CD4-positive, alpha-beta T cell treated with Interferon alpha-2 for 1 hour (primary cell): ENCODE measurements at regions not wholly inside any gene's neighbourhood (a gene's known extent, or its start where the extent isn't known, plus 50 kb on each side); places are given as distances from the start of the nearest gene placed in this dataset.
"Not testable (repeated sequence)": the region's sequence is repeated elsewhere in the genome, so short reads cannot be mapped to it uniquely, and the experiment has no call there.

Experiments used
- DNase-seq, 2 donors: peaks; one replicate each; pipeline ENCODE4 v3.0.0-alpha.2; 2020 to 2022

DNA sequence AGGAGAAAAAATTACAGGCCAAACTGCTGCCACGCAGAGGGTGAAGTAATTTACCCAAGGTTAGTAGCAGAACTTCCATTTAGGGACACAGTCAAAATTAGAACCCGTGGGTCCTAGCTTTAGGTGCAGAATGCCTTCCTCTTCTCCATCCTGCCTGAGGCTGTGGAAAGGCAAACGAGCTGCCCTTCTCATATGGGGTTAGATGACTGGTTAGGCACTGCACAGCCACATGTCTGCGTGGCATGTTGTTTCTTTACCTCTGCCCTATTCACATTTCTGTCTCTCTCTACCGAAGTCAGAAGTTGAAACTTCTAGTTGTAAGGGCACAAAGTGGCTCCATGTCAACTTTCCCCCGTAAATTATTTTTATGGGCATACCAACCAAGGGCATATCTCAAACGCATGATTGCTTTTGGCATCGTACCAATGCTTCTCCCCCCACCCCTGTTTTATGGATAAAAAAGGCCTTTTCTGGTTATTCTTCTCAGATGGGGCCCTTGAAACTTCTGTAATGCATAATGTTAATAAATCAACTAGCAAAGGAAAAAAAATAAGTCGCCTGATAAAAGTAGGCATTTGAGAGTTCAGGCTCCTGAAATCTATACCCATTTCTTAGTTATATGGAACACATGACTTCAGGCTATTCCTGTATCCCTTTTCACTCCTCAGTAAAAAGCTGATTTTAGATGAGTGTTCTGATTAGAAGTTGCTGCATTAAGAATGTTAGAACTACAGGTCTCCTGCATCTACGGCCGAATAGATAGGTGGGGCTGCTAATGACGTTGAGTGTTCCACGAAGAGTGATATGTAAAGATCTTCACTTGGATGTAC, 139.6 kb upstream of the NRIP1 start:
- DNase-seq = no peak

DNA sequence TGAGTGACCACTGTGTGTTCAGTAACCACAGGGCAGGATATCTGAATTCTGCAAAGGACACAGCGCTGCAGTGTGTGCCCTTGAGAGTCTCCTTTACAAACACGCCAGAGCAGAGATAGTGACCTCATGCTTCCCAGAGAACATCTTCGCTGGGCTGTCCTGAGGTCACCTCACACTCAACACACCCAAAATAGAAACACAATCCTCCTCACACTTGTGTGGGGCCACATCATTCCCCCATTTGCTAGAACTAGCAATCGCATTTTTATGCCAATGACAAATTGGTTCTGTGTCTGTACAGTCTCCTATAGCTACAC, 140.1 kb upstream of the NRIP1 start:
- no peak for DNase-seq

DNA sequence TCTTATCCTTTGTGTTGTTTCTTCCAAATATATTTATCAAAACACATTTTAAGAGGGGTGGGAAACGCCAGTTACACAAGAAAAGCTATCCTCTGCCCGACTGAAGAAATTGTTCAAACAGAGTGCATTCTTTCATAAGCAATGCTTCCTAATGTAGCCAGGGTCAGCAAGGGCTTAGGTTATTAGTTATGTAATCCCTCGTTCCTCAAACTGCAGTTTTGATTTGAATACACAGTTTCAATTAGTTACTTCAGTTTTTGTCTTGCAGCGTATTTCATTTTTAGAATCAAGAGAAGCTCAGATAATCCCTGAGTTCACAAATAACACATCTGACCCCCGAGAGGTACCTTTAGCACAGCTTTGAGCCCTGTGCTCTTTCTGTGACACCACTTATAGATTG, 141.7 kb upstream of the NRIP1 start:
- no peak for DNase-seq

DNA sequence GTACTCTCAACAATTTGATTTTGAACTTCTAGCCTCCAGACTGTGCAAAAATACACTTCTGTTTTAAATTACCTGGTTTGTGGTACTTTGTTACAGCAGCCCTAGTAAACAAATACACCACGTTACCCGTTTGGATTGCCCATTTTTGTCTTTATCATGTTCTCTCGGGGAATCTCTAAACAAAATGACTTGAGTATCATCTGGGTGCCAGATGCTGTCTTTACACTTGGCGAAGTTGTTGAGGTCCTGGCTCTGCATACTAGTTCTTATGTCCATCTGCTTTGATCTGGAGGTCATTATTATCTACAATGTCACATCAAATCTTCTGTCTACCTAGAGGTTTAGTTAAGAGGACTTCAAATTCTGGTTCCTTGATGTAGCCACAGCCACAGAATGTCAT, 142.4 kb upstream of the NRIP1 start:
- DNase-seq = no peak

DNA sequence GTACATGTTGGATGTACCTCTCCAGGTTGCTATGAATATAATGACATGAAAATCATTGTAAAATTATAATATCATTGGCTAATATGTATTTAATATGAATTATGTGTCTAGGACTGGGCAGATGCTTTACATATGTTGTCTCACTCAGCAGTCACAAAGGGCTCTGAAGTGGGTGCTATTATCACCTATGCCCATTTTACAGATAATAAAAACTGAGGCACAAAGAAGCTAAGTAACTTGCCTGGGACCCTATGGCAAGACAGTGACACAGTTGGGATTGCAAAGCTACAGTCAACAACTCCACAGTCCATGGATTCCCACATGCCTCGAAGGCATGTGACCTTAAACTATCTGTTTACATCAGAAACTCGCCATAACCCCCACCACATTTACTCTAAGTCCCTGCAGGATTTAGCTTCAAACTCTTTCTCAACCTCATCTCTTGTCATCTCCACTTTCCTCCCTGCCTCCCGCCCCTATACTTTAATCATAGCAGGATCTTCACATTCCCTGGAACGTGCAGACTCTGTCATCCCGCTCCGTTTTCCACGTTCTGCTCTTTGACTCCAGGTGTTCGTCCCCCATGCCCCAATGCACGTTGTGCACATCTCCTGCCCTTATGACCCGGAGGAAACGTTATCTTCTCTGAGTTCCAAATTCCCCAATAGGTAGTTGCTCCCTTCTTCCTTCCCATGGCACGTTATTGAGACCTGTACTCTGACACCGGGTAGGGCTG, 143.0 kb upstream of the NRIP1 start:
- DNase-seq = no peak

DNA sequence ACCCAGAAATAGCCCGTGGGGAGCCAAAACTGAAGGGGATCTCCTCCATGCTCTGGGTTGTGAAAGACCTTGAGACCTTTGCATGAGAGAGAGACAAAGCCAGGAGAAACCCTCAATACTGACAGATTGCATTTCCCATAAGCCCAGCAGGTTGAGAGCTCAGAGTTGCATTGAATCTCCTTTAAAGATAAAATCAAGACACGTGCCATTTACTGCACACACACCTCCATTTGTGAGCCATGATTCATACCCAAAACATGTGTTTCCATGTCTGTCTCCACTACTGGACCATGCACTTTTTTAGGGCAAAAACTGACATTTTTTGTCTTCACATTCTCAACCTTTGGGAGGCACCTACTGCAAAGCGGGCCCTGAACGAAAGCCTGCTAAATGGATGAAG, 144.0 kb upstream of the NRIP1 start:
- DNase-seq = no peak

DNA sequence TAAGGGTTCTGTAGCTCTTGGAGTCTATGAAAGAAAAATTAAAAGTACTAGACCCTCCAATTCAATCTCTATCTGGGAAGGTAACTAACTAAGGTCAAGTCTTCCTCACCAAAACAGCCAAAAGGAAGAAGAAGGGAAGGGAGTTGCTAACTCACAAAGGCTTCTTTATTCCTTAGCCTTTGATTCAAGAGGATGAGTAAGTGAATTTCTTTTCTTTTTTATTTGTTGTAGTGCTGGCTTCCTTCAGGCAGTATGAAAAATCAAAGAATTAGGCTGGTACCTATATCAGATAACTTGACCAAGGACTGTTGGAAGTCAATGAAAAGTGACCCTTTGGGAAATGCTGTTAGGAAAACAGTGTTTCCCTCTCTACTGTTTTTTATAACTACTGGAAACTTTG, 144.4 kb upstream of the NRIP1 start:
- no peak for DNase-seq

DNA sequence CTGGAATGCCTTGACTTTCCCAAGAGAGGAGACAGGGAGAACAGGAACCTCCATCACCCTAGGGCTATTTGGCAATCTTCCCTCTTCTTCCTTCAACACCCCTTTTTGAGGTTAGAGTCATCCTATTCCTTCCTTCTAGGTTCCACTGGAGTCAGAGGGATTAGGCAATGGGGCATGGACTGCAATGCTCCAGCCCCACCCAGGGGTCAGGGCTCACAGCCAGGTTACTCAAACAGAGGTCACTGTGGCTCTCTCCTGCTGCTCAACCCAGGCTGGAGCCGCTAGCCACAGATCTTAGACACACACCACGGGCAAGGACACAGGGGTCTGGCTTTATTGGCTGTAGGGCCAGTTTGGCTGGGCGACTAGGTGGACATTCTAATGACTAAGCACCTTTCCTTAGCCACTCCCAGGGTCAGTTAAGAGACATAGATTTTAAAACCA, 145.5 kb upstream of the NRIP1 start:
- peak in 1 of 2 donors; percentile 11 for DNase-seq

DNA sequence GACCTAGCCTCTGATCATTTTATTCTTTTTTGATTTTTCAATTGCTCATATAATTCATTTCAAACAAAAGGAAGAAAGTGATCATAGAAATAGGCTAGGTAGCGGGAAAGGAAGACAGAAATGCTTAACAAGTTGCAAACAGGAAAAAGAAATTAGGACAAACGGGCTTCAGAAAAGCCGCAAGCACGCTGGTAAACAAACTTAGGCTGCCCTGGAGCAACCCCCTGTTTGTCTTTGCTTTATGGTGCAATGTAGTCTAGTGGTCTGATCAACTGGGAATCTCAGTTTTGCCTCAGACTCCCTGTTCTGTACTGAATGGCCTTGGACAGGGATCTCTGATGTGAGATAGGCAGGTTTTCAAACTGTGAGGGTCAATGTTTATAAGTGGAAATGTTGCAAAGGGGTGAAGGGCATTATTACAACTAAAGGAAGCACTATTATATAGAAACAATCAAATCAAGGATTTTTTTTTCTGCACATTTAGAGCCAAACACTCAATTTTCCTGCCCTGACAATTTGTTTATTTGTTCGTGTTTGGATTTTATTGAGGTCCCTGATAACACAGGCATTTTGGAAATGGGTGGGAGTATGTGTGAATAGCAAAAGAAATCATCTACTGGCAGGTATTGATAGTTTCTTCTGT, 146.8 kb upstream of the NRIP1 start:
- DNase-seq = no peak

DNA sequence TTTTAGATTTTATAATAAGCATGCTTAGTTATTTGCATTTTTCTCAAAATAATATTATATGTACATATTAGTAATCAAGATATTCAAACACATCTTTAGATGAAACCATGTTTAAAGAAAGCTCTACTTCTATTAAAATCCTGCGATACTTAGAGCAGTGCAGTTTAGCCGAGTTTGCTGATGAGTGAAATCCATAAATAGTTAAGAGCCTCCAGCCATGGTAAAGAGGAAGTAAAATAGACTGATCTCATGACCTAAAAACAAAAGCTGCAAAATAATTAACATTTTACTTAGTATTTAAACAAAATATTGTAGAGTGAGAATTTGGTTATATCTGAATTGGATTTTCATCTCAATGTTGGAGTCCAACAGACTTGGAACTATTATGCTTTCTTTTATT, 147.4 kb upstream of the NRIP1 start:
- DNase-seq = no peak

DNA sequence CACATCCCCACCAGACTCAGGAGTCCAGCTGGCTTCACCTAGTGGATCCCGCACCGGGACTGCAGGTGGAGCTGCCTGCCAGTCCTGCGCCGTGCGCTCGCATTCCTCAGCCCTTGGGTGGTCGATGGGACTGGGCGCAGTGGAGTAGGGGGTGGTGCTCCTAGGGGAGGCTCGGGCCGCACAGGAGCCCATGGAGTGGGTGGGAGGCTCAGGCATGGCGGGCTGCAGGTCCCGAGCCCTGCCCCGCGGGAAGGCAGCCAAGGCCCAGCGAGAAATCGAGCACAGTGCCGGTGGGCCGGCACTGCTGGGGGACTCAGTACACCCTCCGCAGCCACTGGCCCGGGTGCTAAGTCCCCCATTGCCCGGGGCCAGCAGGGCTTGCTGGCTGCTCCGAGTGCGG, 153.7 kb upstream of the NRIP1 start:
- DNase-seq = not testable (repeated sequence)

DNA sequence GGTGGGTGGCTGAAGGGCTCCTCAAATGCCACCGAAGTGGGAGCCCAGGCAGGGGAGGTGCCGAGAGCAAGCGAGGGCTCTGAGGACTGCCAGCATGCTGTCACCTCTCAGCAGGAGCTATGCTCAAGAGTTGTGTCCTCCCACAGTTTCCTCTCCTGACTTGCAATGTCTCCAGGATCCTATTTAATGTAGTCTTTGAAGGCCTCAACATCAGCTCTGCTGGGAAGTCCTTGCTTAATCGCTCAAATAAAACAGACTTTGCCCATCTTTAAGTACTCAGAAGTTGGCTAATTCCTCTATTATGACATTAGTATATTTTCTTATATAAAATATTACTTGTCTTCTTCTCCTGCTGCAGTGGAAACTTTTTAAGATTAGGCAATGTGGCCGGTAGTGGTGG, 154.2 kb upstream of the NRIP1 start:
- no peak for DNase-seq

DNA sequence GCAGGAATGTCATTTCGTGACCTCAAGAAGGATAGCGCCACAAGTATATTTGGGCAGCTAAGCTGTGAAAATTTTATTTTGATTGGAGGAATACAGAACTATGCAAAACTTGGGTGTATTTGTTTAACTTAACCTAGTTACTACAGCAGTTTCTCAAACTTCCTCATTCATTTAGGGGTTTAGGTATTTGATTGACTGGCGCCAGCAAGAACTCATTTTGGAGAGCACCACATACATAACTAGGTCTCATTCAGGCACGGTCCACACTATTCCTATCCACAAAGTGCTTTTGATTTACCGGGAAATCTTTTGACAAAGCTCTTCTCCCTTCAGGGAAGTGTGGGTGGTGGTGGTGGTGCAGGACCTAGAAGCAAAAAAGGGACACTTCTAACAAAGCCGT, 155.1 kb upstream of the NRIP1 start:
- DNase-seq = no peak

DNA sequence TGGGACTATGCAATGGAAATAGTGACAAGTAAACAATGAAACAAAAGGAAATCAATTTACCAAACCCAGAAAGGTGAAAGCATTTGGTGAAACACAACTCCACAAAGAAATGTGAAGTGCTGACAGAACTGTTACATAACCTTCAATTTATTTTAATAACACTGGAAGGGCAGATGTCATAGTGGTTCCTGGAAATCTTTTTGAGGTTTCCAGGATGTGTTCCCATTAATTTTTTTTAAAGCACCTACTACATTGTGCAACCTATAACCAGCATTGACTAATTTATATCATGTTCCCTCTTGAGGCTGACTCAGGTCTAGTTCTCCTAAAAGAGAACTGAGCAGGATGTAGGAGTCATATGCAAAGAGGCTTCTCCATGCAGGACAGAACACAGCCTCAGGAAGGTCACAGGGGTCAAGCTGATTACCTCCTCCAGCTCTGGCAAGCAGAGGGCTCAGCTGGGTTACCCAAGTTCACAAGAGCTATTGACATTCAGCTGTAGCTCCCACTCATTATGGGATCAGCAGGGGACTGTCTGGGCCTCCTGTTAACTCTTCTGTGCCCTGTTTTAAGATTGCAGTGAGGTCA, 157.1 kb upstream of the NRIP1 start:
- DNase-seq = peak; percentile 12 to 68

DNA sequence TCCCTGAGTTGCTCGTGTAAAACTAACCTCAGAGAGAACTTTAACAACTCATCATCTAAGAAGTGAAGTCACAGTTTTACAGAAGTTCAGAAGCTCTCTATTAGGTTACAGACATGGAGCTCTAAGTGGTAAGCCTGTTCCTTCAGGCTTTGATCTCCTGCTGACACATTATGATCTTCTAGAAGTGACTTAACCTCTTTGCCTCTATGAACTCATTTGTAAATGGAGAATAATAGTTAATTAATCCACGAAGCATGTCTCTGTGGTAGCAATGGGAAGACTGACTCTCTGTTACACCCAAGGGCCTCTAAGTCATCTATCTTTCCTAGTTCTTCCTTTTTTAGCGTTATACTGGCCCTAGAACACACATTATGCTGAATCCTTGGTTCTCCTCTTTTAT, 157.9 kb upstream of the NRIP1 start:
- DNase-seq = no peak

DNA sequence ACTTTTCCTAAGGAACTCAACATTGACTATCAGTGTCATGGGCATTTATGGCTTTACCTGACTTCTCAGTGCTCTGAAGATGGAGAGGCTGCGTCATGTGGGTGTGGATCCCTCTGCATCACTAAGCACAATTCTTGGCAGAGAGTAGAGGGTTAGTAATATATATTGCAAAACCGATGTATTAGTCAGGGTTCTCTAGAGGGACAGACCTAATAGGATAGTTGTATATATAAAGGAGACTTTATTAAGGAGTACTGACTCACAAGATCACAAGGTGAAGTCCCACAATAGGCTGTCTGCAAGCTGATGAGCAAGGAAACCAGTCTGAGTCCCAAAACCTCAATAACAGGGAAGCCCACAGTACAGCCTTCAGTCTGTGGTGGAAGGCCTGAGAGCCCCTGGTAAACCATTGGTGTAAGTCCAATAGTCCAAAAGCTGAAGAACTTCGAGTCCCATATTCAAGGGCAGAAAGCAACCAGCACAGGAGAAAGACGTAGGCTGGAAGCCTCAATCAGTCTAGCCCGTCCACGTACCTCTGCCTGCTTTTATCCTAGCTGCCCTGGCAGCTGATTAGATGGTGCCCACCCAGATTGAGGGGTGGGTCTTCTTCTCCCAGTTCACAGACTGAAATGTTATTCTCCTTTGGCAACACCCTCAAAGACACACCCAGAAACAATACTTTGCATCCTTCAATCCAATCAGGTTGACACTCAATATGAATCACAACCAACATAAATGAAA, 159.7 kb upstream of the NRIP1 start:
- DNase-seq = peak in 1 of 2 donors; percentile 30

DNA sequence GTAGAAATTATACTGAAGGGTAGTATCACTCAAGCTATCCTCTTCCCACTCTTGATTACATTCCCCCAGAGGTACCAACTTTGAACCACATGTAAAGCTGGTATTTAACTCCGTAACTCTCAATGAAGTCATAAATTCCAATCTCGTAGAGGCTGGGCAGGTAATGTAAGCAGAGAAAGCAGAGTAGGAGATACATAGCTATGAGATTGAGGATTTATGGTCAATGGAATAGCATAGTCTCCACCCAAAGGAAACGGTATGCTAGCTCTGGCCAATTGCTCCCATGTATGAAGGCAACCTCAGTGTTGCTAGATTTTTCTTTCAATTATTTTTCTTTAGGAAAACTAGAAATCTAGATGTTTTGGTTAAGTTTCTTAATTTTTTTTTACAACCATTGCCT, 163.1 kb upstream of the NRIP1 start:
- DNase-seq = no peak

DNA sequence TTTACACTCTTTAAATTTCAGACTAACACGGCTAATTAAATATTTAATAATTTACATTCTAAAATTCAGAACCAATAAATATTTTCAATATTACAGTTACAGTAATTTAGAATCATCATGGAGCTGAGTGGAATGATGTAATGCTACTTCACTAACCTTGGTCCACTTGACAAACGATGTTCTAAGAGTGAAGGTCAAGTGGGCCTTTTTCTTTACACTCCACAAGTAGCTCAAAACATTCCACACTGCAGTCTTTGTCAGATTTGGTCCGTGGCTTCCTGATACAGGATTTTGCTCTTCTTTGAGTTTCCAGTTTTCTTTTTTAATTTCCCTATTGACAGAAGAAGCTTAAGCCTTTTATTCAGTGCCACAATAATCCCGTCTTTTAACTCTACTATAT, 164.6 kb upstream of the NRIP1 start:
- no peak for DNase-seq

DNA sequence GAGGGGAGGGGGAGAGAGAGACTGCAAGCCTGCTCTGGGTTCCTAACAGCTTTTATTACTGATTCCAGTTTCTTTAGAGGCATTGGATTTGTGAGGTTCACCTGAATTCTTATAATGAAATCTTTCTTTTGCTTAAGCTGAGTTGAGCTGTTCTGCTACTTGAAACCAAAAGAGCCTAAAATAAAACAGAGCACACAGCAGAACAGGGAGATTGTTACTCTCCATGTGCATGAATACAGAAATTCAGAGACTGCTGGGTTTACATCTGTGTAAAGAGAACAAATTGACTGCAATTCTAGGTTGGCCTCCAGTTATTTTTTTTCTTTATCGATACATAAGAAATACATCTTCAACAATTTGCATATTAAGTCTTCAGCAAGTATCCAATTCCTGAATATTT, 168.8 kb upstream of the NRIP1 start:
- no peak for DNase-seq

DNA sequence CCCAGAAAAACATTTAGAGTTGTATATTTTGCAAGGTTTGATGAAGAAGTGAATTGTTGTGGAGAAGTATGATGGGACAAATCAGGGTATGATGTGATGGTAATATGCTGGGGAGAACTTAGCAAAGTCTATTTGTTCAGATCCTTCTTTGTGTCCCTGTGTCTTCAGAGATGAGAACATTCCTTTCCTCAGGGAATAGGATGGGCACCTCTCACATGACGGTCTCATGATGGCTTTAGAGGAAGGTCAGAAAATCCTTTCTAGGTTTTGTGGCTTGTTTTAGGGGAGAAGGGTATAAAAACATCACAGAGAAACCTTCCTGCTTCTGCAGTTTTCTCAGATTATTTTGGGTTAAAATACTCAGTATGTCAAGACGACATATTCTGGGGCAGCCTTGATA, 171.3 kb upstream of the NRIP1 start:
- DNase-seq = no peak

DNA sequence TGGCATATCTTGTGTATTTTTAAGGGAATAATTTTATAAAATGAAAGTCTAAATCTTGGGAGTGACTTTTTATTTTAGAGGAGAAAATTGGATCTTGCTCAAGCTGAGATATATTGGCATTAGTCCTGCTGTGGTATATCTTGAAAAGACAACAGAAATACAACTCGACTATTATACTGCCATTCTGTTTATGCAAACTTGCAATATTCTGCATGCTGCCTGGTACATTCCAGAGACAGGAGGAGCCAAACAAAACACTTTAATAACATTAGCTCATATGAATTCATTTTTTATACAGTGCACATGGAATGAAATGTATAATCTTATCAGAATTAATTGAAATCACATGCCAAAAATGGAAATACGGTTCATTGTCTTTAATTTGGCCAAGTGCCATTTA, 176.0 kb upstream of the NRIP1 start:
- no peak for DNase-seq

DNA sequence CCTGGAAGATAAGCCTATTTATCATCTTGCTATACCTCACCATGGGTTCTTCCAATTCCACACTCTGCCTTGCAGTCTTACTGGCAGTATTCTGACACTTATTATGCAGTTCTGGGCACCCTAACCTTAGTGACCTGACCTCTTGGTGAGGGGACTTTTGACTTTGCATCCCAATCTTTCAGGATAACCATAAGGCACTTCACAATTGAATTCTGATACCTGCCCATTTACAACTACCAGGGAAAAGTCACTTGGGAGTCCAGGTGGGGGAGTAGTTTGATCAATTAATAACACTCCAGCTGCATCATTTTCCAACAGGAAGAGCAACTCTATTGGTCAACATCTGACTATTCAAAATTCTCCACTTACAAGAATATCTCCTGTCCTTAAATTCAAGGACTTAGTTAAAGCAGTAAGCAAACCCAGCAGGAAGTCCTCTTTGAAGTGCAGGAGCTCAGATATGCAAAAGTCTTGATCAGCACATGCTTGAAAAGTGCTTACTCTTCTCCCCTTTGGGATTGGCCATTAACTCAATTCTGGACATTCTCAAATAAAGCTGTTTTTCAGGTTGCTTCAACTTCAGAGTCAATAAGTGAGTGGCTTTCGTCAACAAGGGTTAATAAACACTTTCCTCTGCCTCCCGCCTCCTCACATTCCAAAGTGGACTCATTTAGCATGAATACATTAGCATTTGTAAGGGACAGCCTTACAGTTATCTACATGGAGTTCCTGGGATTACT, 177.4 kb upstream of the NRIP1 start:
- DNase-seq = no peak
